Mesenchymal stem cell (in vitro differentiated cells and primary cell): ENCODE measurements at regions not wholly inside any gene's neighbourhood (a gene's known extent, or its start where the extent isn't known, plus 50 kb on each side); places are given as distances from the start of the nearest gene placed in this dataset.

Experiments used
- DNase-seq: peaks from one replicate; pipeline ENCODE4 v3.0.0-alpha.2; 2013
- H2AFZ ChIP-seq: one replicate; pipeline ENCODE4 v1.6.1; 2013; ENCODE audit warnings: low read depth, mild to moderate bottlenecking, control low read depth, inconsistent platforms, low read length, moderate library complexity
- H2AK5ac ChIP-seq: 2 replicates; pipeline ENCODE4 v1.6.1; 2013; ENCODE audit warnings: low read length, moderate library complexity, mild to moderate bottlenecking, inconsistent platforms; ENCODE audit not compliant: severe bottlenecking
- H2BK120ac ChIP-seq: one replicate; pipeline ENCODE4 v1.6.1; 2013; ENCODE audit warnings: low read depth, mild to moderate bottlenecking, inconsistent platforms, low read length, moderate library complexity
- H2BK12ac ChIP-seq, 2 experiments: one replicate each; pipeline ENCODE4 v1.6.1; 2013; ENCODE audit warnings: inconsistent platforms in 2 of 2, low read length in 2 of 2, mild to moderate bottlenecking in 2 of 2, moderate library complexity in 2 of 2, control low read depth in 1 of 2
- H2BK15ac ChIP-seq: one replicate; pipeline ENCODE4 v1.6.1; 2013; ENCODE audit warnings: mild to moderate bottlenecking, low read depth, inconsistent platforms; ENCODE audit not compliant: poor library complexity, severe bottlenecking
- H2BK5ac ChIP-seq: 2 replicates; pipeline ENCODE4 v1.6.1; 2013; ENCODE audit warnings: low read depth, mild to moderate bottlenecking, low read length, control low read depth, inconsistent platforms; ENCODE audit not compliant: poor library complexity, severe bottlenecking
- H3K14ac ChIP-seq, 2 experiments: one replicate each; pipeline ENCODE4 v1.6.1; 2013; ENCODE audit warnings: inconsistent platforms in 2 of 2, low read length in 2 of 2, control low read depth in 1 of 2, mild to moderate bottlenecking in 1 of 2, moderate library complexity in 1 of 2
- H3K18ac ChIP-seq, 2 experiments: one replicate each; pipeline ENCODE4 v1.6.1; 2013; ENCODE audit warnings: inconsistent platforms in 2 of 2, low read length in 2 of 2, control low read depth in 1 of 2, low read depth in 1 of 2, mild to moderate bottlenecking in 1 of 2
- H3K23ac ChIP-seq, 2 experiments: one replicate each; pipeline ENCODE4 v1.6.1; 2013; ENCODE audit warnings: inconsistent platforms in 2 of 2, low read length in 2 of 2, mild to moderate bottlenecking in 2 of 2, moderate library complexity in 2 of 2, control low read depth in 1 of 2
- H3K27ac ChIP-seq: 2 replicates; pipeline ENCODE4 v1.5.1; 2013; ENCODE audit warnings: mild to moderate bottlenecking, moderate library complexity, low read length, control low read depth, inconsistent platforms; ENCODE audit not compliant: poor library complexity, severe bottlenecking
- H3K27me3 ChIP-seq, 2 experiments: 2 replicates each; pipeline versions ENCODE4 v1.6.1 to v1.7.0; 2013; ENCODE audit warnings: low read length in 2 of 2, mild to moderate bottlenecking in 2 of 2, moderate library complexity in 2 of 2, control low read depth in 1 of 2, inconsistent platforms in 1 of 2; ENCODE audit not compliant: control insufficient read depth in 1 of 2, insufficient read depth in 1 of 2
- H3K36me3 ChIP-seq, 2 experiments: 2 replicates each; pipeline versions ENCODE4 v1.6.1 to v1.7.0; 2013; ENCODE audit warnings: low read length in 2 of 2, control low read depth in 1 of 2, inconsistent platforms in 1 of 2, low read depth in 1 of 2, mild to moderate bottlenecking in 1 of 2; ENCODE audit not compliant: insufficient read depth in 2 of 2, control insufficient read depth in 1 of 2
- H3K4ac ChIP-seq, 2 experiments: one replicate each; pipeline ENCODE4 v1.6.1; 2013; ENCODE audit warnings: inconsistent platforms in 2 of 2, low read length in 2 of 2, mild to moderate bottlenecking in 2 of 2, moderate library complexity in 2 of 2, control low read depth in 1 of 2, low read depth in 1 of 2
- H3K4me1 ChIP-seq: 2 replicates; pipeline ENCODE4 v1.6.1; 2013; ENCODE audit warnings: low read depth, low read length, control low read depth; ENCODE audit not compliant: control insufficient read depth, insufficient read depth
- H3K4me2 ChIP-seq: 2 replicates; pipeline ENCODE4 v1.6.1; 2013; ENCODE audit warnings: low read length, mild to moderate bottlenecking, inconsistent platforms; ENCODE audit not compliant: poor library complexity, severe bottlenecking
- H3K4me3 ChIP-seq, 2 experiments: 2 replicates each; pipeline versions ENCODE4 v1.5.1 to v1.7.0; 2013; ENCODE audit warnings: low read length in 2 of 2, mild to moderate bottlenecking in 2 of 2, control low read depth in 1 of 2, low read depth in 1 of 2; ENCODE audit not compliant: insufficient read depth in 1 of 2
- H3K79me1 ChIP-seq: replicated peaks from 2 replicates; pipeline ENCODE4 v1.6.1; 2013; ENCODE audit warnings: mild to moderate bottlenecking, control low read depth, low read length, inconsistent platforms; ENCODE audit not compliant: poor library complexity, severe bottlenecking
- H3K9ac ChIP-seq: 2 replicates; pipeline ENCODE4 v1.7.0; 2013; ENCODE audit warnings: mild to moderate bottlenecking, low read length, moderate library complexity
- H3K9me3 ChIP-seq: 2 replicates; pipeline ENCODE4 v1.7.0; 2013; ENCODE audit warnings: mild to moderate bottlenecking, low read length; ENCODE audit not compliant: control insufficient read depth
- H4K8ac ChIP-seq: one replicate; pipeline ENCODE4 v1.6.1; 2013; ENCODE audit warnings: inconsistent platforms, mild to moderate bottlenecking, low read length, moderate library complexity
- H4K91ac ChIP-seq: one replicate; pipeline ENCODE4 v1.6.1; 2013; ENCODE audit warnings: mild to moderate bottlenecking, low read length, inconsistent platforms
- WGBS: methylation state at CpG from one replicate; pipeline ENCODE4 v1.1.7; 2013; ENCODE audit warnings: mixed read lengths; 5-methylcytosine and 5-hydroxymethylcytosine counted together

DNA sequence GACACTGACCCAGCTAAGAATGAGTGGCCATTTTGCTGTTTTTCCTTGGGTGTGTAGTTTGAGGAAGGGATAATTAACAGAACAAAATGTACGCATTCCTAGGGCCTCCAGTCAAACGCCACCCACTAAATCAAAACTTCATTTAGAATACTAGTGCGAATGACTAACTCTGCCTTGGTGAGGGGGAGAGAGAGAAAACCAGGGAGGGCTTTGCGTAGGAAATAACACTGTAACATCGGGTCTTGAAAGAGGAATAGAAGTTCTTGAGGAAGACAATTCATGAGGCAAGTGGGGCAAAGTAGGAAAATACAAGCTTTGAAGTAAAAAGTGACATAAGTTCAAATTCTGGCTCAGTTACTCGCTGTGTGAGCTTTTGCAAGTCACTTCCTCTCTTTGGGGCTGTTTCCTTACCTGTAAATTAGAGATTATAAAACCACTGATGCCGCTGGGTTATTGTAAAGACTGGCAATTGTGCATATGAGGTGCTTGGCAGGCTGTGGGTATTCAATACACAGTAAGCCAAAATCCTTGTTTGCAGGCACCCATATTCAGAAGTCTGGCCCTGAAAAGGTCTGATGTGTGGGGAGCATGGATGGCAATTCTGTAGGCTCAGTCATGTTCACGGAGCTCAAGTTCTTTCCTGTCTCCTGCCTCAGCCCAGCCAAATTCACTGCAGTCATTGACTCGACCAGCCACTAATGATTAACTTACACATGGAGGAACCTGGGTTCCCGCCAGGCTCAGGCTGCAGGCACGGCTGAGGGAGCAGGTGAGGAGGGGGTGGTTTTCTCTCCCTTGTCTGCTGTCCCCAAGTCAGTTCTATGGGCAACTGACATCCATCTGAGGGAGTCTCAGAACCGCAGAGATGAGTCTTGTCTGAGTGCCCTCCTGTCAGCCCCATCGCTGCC, 140.3 kb upstream of the CSF3R start:
- no peak overlapping the region for H3K14ac ChIP-seq
- H3K9ac ChIP-seq, result no peak overlapping the region
- H3K4ac ChIP-seq, result no peak overlapping the region
- no peaks in the 10 kb centered on the region for H3K79me1 ChIP-seq
- H3K18ac ChIP-seq, result no peak overlapping the region
- no peak for DNase-seq
- no peak overlapping the region for H2AK5ac ChIP-seq
- H3K4me3 ChIP-seq, result no peak overlapping the region
- no peak overlapping the region for H3K4me2 ChIP-seq
- H2AFZ ChIP-seq, result no peak overlapping the region
- no peak overlapping the region for H4K8ac ChIP-seq
- no peak overlapping the region for H4K91ac ChIP-seq
- no peak overlapping the region for H2BK120ac ChIP-seq
- no peak overlapping the region for H2BK15ac ChIP-seq
- no peak overlapping the region for H3K23ac ChIP-seq
- H3K4me1 ChIP-seq, result no peaks in the 10 kb centered on the region
- H3K27ac ChIP-seq, result no peak overlapping the region
- peaks cover 0 to 34% of the 10 kb centered on the region in 2 experiments for H3K27me3 ChIP-seq
- WGBS, result 76% methylated on average over 10 of the region's 13 CpGs
- no peak overlapping the region for H2BK5ac ChIP-seq
- H2BK12ac ChIP-seq, result no peak overlapping the region
- H3K9me3 ChIP-seq, result no peaks in the 10 kb centered on the region
- no peaks in the 10 kb centered on the region for H3K36me3 ChIP-seq

DNA sequence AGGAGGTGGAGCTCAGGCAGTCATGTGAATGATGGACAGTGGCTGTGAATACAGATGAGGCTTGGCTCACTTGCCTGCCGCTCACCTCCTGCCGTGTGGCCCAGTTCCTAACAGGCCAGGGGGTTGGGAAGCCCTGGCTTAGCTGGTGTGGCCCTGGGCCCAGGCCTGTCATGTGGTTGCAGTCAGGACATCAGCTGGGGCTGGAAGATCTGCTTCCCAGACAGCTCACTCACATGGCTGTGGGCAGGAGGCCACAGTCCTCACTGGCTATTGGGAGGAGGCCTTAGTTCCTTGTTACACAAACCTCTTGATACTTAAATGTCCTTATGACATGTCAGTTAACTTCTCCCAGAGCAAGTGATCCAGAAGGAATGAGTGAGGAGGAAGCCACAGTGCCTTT, 138.8 kb upstream of the CSF3R start:
- Histone ChIP-seq H3K4me1 (no peaks in the 10 kb centered on the region), H2BK120ac (no peak overlapping the region), H3K9ac (no peak overlapping the region), H2AFZ (no peak overlapping the region), H2BK12ac (no peak overlapping the region), H2AK5ac (no peak overlapping the region), H2BK5ac (no peak overlapping the region), H2BK15ac (no peak overlapping the region), H3K4me3 (no peak overlapping the region), H3K9me3 (no peaks in the 10 kb centered on the region), H3K4ac (no peak overlapping the region), H3K36me3 (no peaks in the 10 kb centered on the region), H3K23ac (no peak overlapping the region), H4K91ac (no peak overlapping the region), H3K79me1 (no peaks in the 10 kb centered on the region), H4K8ac (no peak overlapping the region), H3K14ac (no peak overlapping the region), H3K27me3 (peaks cover 0 to 34% of the 10 kb centered on the region in 2 experiments), H3K27ac (no peak overlapping the region), H3K18ac (no peak overlapping the region), H3K4me2 (no peak overlapping the region)
- 92% methylated on average over 2 of the region's 2 CpGs for WGBS
- no peak for DNase-seq

- Histone ChIP-seq H3K23ac (no peak overlapping the region), H3K36me3 (no peaks in the 10 kb centered on the region), H3K9ac (no peak overlapping the region), H3K18ac (no peak overlapping the region), H2AFZ (no peak overlapping the region), H3K14ac (no peak overlapping the region), H2BK5ac (no peak overlapping the region), H2BK12ac (no peak overlapping the region), H3K27ac (no peak overlapping the region), H3K27me3 (peaks cover 0 to 25% of the 10 kb centered on the region in 2 experiments), H3K4me2 (no peak overlapping the region), H3K79me1 (no peaks in the 10 kb centered on the region), H4K91ac (no peak overlapping the region), H2BK120ac (no peak overlapping the region), H3K4ac (no peak overlapping the region), H3K4me3 (no peak overlapping the region), H3K9me3 (no peaks in the 10 kb centered on the region), H2AK5ac (no peak overlapping the region), H3K4me1 (no peaks in the 10 kb centered on the region), H2BK15ac (no peak overlapping the region), H4K8ac (no peak overlapping the region)
- 81% methylated on average over 5 of the region's 5 CpGs for WGBS
- DNase-seq, result no peak
These were observed 137.4 kb upstream of the CSF3R start for GRCh38 chr1:36620142-36620541.

DNA sequence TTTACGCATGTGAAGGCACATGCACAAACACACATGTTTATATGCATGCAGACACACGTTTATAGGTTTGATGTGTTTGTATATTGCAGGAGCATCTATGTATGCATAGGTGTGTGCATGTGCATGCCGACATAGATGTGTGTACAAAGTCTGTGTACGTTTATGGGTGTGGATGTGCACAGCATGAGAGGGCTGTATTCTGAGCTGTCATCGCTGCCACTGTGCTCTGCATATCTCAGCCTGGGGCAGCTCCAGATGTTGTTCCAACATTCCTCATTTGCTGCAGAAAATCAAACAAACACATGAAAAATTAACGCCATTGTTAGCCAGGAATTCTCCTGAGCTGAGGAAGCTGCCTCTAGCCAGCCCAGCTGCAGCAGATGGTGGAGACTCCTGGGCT, 132.3 kb upstream of the CSF3R start:
- H2BK15ac ChIP-seq, result no peak overlapping the region
- H3K27ac ChIP-seq, result no peak overlapping the region
- no peak overlapping the region for H3K4me2 ChIP-seq
- no peak overlapping the region for H2BK5ac ChIP-seq
- H3K4ac ChIP-seq, result no peak overlapping the region
- H3K27me3 ChIP-seq, result peaks cover 0 to 41% of the 10 kb centered on the region in 2 experiments
- H3K79me1 ChIP-seq, result no peaks in the 10 kb centered on the region
- no peak overlapping the region for H2BK120ac ChIP-seq
- no peak overlapping the region for H2BK12ac ChIP-seq
- H3K18ac ChIP-seq, result no peak overlapping the region
- no peak overlapping the region for H2AFZ ChIP-seq
- H3K4me3 ChIP-seq, result no peak overlapping the region
- H3K9me3 ChIP-seq, result no peaks in the 10 kb centered on the region
- no peak overlapping the region for H3K23ac ChIP-seq
- H3K36me3 ChIP-seq, result no peaks in the 10 kb centered on the region
- H2AK5ac ChIP-seq, result no peak overlapping the region
- no peak overlapping the region for H4K8ac ChIP-seq
- H4K91ac ChIP-seq, result no peak overlapping the region
- H3K14ac ChIP-seq, result no peak overlapping the region
- WGBS, result 72% methylated on average over 6 of the region's 6 CpGs
- H3K9ac ChIP-seq, result no peak overlapping the region
- no peak for DNase-seq
- no peaks in the 10 kb centered on the region for H3K4me1 ChIP-seq
